DND-41 (cell line): ENCODE measurements at regions not wholly inside any gene's neighbourhood (a gene's known extent, or its start where the extent isn't known, plus 50 kb on each side); places are given as distances from the start of the nearest gene placed in this dataset.

Source experiments
- EZH2 ChIP-seq: IDR thresholded peaks from 3 replicates; pipeline ENCODE4 v1.6.1; 2012; ENCODE audit warnings: borderline replicate concordance, low read depth, mild to moderate bottlenecking, moderate library complexity, low read length, inconsistent platforms; ENCODE audit not compliant: severe bottlenecking
- TF ChIP-seq, protein P1 (sequence below): IDR thresholded peaks from 2 replicates; pipeline ENCODE4 v1.5.1; 2012; ENCODE audit warnings: borderline replicate concordance, low read length, moderate library complexity, mild to moderate bottlenecking; ENCODE audit not compliant: poor library complexity, severe bottlenecking; ENCODE audit errors: extremely low read depth

DNA sequence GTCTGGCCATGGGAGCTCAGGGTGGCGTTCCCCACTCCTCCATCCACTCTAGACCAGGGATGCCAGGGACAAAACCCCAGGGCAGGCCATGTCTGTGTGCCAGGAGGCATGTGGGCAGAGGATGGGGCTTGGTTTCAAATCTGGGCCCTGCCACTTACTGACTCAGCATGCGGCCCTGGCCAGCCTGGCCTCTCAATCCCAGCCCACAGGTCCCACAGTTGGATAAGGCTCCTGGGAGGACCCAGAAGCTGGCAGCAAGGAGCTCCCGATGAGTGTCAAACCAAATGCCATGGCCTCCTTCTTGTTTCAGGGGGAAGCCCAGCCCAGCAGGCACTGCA, 1290.4 kb downstream of the BRD1 start:
- TF ChIP-seq, protein P1, sequence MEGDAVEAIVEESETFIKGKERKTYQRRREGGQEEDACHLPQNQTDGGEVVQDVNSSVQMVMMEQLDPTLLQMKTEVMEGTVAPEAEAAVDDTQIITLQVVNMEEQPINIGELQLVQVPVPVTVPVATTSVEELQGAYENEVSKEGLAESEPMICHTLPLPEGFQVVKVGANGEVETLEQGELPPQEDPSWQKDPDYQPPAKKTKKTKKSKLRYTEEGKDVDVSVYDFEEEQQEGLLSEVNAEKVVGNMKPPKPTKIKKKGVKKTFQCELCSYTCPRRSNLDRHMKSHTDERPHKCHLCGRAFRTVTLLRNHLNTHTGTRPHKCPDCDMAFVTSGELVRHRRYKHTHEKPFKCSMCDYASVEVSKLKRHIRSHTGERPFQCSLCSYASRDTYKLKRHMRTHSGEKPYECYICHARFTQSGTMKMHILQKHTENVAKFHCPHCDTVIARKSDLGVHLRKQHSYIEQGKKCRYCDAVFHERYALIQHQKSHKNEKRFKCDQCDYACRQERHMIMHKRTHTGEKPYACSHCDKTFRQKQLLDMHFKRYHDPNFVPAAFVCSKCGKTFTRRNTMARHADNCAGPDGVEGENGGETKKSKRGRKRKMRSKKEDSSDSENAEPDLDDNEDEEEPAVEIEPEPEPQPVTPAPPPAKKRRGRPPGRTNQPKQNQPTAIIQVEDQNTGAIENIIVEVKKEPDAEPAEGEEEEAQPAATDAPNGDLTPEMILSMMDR = no peak
- no peak for TF ChIP-seq EZH2
